Transverse colon (tissue), 4 donors: ENCODE measurements at regions not wholly inside any gene's neighbourhood (a gene's known extent, or its start where the extent isn't known, plus 50 kb on each side); places are given as distances from the start of the nearest gene placed in this dataset.

ENCODE experiments used
- CTCF ChIP-seq, 5 experiments: fragments of 200-600 bp in 3 of 5; fragments of 450-650 bp in 2 of 5; sonication (generic) in 3 of 5; IDR thresholded peaks; 1 replicate in 2 of 5; 2 replicates in 3 of 5; pipeline ENCODE4 v1.5.1; 2016 to 2017; ENCODE audit warnings: antibody characterized with exemption in 5 of 5, inconsistent platforms in 3 of 5, mild to moderate bottlenecking in 2 of 5, moderate library complexity in 1 of 5
- POLR2A ChIP-seq: fragments of 450-650 bp; IDR thresholded peaks from one replicate; pipeline ENCODE4 v1.6.1; 2016; ENCODE audit warnings: antibody characterized with exemption, mild to moderate bottlenecking, moderate library complexity
- POLR2AphosphoS5 ChIP-seq, 3 donors: sonication (generic); formaldehyde crosslinking; IDR thresholded peaks; one replicate each; pipeline ENCODE4 v1.6.1; 2016; ENCODE audit warnings: antibody characterized with exemption in 3 of 3

- TF ChIP-seq POLR2AphosphoS5 (IDR thresholded peaks at IDR 0.05) (no peak), POLR2A (no peak), CTCF (IDR thresholded peaks at IDR 0.05) (no peak)
These were observed 934.2 kb downstream of the BRD1 start for GRCh38 chr22:48893288-48894063.
